ENCODE measurements at regions not wholly inside any gene's neighbourhood (a gene's known extent, or its start where the extent isn't known, plus 50 kb on each side); places are given as distances from the start of the nearest gene placed in this dataset.
"Not testable (repeated sequence)": the region's sequence is repeated elsewhere in the genome, so short reads cannot be mapped to it uniquely, and the experiment has no call there.

DNA sequence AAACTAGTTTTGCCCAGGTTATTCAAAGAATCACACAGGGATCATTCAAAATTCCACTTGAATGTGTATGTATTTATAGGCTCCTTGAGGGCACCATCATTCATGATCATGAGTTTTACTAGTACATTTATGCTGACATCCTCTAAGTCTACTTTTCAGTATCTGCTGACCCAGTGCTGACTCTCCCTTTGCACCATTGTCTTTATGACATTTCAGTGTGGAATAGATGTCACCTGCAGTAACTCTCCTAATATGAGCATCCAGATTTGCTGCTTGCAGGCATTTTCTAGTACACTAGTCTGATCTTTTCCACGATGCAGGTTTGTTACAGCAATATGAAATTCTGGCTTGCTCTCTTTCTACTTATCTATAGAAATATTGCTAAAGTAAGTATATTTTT lies 1603.5 kb downstream of the SI start:
- Histone ChIP-seq H3K9me3 (ENCODE audit: control insufficient read depth, insufficient read depth, low read length) (no peaks in the 10 kb centered on the region), H3K9ac (ENCODE audit: low read depth, low read length) (no peak overlapping the region), H3K4me1 (ENCODE audit: insufficient read depth, low read length) (no peaks in the 10 kb centered on the region), H3K36me3 (ENCODE audit: insufficient read depth, low read length) (no peaks in the 10 kb centered on the region)

DNA sequence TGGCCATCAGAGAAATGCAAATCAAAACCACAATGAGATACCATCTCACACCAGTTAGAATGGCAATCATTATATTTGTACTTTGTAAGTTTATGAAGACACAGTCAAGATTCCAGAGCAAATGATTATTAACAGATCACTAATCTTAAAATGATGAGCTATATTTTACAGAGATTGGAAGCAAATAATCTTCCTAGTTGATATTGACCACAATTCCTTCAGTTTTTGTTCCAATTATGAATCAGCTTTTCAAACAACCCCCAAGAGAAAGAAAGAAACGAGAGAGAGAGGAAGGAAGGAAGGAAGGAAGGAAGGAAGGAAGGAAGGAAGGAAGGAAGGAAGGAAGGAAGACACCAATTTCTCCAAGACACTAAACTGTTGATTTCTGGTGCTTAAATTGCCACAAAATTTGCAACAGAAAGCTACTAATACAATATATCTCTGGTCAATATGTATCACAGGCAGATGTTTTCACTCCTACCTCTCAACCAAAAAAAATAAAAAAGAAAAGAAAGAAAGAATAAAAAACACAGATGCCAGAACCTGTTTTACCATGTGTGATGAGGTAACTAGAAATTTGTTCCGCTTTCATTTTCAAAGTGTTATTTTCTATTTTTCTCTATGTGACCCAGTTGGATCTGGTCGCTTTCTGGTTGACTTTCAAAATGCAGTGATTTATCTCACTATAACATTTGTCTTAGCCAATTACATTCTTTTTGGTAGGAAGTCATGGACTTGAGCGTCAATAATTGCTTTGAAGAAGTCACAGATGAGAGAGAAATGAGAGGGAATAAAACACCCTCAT lies 1609.6 kb downstream of the SI start:
- H3K36me3 ChIP-seq (ENCODE audit: insufficient read depth, low read length), result no peaks in the 10 kb centered on the region
- no peaks in the 10 kb centered on the region for H3K9me3 ChIP-seq (ENCODE audit: control insufficient read depth, insufficient read depth, low read length)
- no peaks in the 10 kb centered on the region for H3K4me1 ChIP-seq (ENCODE audit: insufficient read depth, low read length)
- H3K9ac ChIP-seq (ENCODE audit: low read depth, low read length), result no peak overlapping the region

DNA sequence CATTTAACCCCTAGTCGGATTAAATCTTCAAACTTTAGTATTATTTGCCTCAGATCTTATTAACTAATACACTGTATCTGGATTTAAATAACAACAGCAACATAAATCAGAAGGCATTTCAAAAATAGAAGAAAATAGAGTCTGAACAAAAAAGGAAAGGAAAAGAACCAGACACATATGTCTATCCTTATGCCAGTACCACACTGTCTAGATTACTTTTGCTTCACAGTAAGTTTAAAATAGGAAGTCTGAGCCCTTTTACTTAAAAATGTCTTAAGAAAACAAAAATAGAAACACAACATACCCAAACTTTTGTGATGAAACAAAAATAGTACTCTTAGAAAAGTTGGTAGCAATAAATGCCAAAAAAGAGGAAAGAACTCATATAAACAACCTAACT lies 1615.8 kb downstream of the SI start:
- no peaks in the 10 kb centered on the region for H3K9me3 ChIP-seq (ENCODE audit: control insufficient read depth, insufficient read depth, low read length)
- H3K4me1 ChIP-seq (ENCODE audit: insufficient read depth, low read length), result no peaks in the 10 kb centered on the region
- H3K36me3 ChIP-seq (ENCODE audit: insufficient read depth, low read length), result no peaks in the 10 kb centered on the region
- H3K9ac ChIP-seq (ENCODE audit: low read depth, low read length), result no peak overlapping the region

DNA sequence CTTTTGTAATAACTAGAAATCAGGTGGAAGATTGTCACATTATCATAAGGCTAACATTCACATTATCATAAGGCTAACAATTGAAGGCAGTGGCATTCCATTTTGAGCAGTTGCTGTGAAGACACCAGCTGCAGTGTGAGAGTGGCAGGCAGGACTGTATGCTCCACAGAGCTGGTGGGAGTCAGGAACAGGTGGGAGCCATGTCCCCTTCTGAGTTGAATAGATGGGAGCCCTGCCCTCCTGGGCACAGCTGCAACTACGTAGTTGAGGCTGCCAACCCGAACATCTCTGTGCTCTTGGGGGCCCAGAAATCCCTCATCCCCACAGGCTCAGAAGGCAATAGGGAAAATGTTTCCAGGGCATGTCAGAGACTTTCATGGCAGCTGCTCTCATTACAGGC lies 1627.6 kb downstream of the SI start:
- H3K9ac ChIP-seq (ENCODE audit: low read depth, low read length), result no peak overlapping the region
- no peaks in the 10 kb centered on the region for H3K36me3 ChIP-seq (ENCODE audit: insufficient read depth, low read length)
- H3K9me3 ChIP-seq (ENCODE audit: control insufficient read depth, insufficient read depth, low read length), result peaks cover 4% of the 10 kb centered on the region; the same call in 1 of the 2 replicates
- H3K4me1 ChIP-seq (ENCODE audit: insufficient read depth, low read length), result no peaks in the 10 kb centered on the region

DNA sequence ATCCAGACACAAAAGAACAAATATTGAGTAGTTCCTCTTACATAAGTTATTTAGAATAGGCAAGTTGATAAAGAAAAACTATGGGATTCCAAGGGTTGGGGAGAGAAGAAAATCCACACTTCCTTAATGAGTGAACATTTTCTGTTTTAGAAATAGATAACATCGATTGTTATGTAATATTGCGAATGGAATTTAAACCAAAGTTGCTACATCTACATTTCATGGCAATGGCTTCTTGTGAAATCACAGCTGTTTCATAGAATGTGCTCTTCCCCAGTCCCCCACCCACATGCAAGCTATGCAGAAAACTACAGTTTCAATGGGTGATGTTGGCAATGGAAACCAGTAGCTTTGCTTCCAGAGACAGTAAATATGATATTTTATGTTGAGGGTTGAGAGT lies 1639.5 kb downstream of the SI start:
- 0 out of 2 replicates have a peak, but pooled peaks cover 3% of the 10 kb centered on the region for H3K9me3 ChIP-seq (ENCODE audit: control insufficient read depth, insufficient read depth, low read length)
- no peaks in the 10 kb centered on the region for H3K36me3 ChIP-seq (ENCODE audit: insufficient read depth, low read length)
- no peak overlapping the region for H3K9ac ChIP-seq (ENCODE audit: low read depth, low read length)
- H3K4me1 ChIP-seq (ENCODE audit: insufficient read depth, low read length), result no peaks in the 10 kb centered on the region

DNA sequence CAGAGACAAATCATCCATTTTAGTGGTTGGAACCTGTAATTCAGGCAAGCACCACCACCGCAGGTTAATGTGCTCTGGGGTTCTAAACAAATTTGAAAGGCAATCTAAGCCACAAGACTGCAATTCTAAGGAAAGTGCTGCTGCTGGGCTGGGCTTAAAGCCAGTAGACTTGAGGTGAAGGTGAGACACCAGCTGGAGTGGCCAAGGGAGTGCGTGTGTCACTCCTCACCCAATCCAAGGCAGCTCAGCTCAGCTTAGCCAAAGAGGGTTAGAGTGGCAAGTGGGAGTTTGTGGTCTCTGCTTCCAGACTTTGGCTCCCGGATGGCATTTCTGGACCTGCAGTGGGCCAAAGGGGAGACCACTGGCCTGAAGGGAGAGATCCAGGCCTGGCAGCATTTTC lies 1655.6 kb downstream of the SI start:
- Histone ChIP-seq H3K36me3 (ENCODE audit: insufficient read depth, low read length) (no peaks in the 10 kb centered on the region), H3K9ac (ENCODE audit: low read depth, low read length) (no peak overlapping the region), H3K4me1 (ENCODE audit: insufficient read depth, low read length) (no peaks in the 10 kb centered on the region), H3K9me3 (ENCODE audit: control insufficient read depth, insufficient read depth, low read length) (no peaks in the 10 kb centered on the region)

DNA sequence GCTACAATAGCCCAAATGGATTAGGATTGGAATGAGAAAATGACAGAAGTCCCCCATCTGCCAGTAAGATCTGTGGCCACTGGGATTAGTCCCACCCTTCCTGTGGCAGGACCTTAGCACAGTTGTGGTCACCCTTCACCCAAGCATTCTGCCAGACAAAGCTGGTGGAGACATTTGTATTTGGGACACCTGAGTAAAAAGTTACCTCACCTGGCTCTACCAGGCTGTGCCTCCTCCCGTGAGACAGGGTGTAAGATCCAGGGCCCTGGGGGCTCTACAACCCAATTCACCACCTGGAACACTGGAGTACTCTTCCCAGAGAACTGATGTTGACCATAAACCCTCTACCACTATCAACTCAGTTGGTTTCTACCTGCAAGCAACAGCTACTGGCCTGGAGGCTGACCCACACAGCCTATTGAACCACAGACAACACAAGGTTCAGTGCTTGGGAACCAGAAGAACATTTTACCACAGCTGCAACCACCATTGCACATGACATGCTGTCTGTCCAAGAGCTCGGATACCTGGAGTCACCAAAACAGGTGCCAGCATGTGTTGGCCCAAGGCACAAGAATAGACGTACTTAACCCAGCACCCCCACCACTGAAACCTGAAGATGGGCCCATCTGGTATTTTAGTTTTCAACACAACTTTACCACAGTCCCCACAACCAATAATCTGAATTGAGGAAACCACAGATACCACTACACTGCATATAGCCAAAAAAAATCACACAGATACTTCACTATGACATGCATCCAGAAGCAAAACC lies 1686.7 kb downstream of the SI start:
- no peak overlapping the region for H3K9ac ChIP-seq (ENCODE audit: low read depth, low read length)
- no peaks in the 10 kb centered on the region for H3K9me3 ChIP-seq (ENCODE audit: control insufficient read depth, insufficient read depth, low read length)
- H3K36me3 ChIP-seq (ENCODE audit: insufficient read depth, low read length), result no peaks in the 10 kb centered on the region
- no peaks in the 10 kb centered on the region for H3K4me1 ChIP-seq (ENCODE audit: insufficient read depth, low read length)

DNA sequence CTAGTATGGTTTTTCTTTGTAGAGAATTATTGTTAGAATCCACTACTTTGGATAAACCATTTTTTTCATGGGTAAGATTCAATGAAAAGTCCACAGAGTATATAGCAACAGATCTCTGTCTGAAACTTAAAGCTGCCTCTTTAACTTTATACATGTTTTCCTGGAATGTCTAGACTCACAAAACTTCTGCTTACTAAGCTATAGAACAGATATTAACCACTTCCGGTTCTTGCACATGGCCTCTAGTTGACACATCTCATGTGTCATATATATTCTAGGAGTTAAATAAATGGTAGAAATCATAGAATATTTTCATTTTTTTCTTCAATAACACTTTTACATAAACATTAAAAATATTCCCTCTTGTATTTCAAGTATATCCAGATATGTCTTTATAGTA lies 1693.9 kb downstream of the SI start:
- Histone ChIP-seq H3K9ac (ENCODE audit: low read depth, low read length) (no peak overlapping the region), H3K4me1 (ENCODE audit: insufficient read depth, low read length) (no peaks in the 10 kb centered on the region), H3K36me3 (ENCODE audit: insufficient read depth, low read length) (no peaks in the 10 kb centered on the region), H3K9me3 (ENCODE audit: control insufficient read depth, insufficient read depth, low read length) (no peaks in the 10 kb centered on the region)

DNA sequence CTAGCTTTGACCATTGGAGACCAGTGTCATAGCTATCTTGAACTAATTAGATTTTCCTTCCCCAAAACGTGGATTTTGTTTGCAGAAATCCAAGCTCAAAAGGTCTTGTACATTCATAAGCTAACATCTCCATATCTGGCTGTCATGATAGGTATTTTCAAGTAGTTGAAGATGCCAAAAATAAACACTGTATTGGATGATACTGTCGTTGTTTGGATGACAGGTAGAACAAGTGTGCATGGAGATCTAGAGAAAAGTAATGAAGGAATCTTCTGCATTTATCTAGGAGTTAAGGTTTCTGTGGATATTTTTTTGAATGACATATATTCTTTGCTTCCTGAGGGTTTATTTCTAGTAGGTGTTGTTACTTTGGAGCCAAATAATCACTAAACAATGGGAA lies 1696.1 kb downstream of the SI start:
- Histone ChIP-seq H3K4me1 (ENCODE audit: insufficient read depth, low read length) (no peaks in the 10 kb centered on the region), H3K9me3 (ENCODE audit: control insufficient read depth, insufficient read depth, low read length) (no peaks in the 10 kb centered on the region), H3K36me3 (ENCODE audit: insufficient read depth, low read length) (no peaks in the 10 kb centered on the region), H3K9ac (ENCODE audit: low read depth, low read length) (no peak overlapping the region)

DNA sequence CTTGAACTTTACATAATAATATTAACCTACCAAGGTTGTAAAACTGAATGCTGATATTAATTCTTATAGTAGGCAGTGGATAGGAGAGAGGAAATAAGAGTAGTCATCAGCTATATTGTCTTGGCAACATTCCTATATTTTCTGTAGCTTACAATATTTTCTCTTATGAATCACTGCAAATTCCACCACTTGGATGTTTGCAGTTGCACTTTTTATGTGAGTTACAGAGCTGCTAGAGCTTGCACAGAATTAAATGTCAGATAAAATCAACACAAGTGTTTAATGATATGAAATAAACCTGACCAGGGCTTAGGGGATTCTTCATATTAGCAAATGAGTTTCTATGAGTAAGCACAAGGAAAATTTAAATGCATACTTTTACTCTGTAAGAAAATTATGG lies 1710.1 kb downstream of the SI start:
- H3K9ac ChIP-seq (ENCODE audit: low read depth, low read length), result no peak overlapping the region
- no peaks in the 10 kb centered on the region for H3K36me3 ChIP-seq (ENCODE audit: insufficient read depth, low read length)
- no peaks in the 10 kb centered on the region for H3K4me1 ChIP-seq (ENCODE audit: insufficient read depth, low read length)
- no peaks in the 10 kb centered on the region for H3K9me3 ChIP-seq (ENCODE audit: control insufficient read depth, insufficient read depth, low read length)

DNA sequence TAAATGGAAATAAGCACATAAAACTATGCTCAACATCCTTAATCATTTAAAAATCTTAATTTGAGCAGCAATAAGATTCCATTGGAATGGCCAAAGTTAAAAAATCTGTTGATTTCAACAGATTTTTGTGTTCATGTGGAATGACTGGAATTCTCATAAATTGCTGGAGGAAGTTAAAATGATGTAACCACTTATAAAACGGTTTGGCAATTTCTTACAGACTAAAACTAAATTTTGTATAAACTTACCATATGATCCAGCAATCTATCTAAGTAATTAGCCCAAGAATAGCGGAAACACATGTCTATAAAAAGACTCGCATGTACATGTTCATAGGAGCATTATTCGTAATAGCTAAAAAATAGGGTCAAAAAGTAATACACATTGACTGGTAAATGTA lies 1713.6 kb downstream of the SI start:
- no peaks in the 10 kb centered on the region for H3K9me3 ChIP-seq (ENCODE audit: control insufficient read depth, insufficient read depth, low read length)
- H3K4me1 ChIP-seq (ENCODE audit: insufficient read depth, low read length), result no peaks in the 10 kb centered on the region
- no peak overlapping the region for H3K9ac ChIP-seq (ENCODE audit: low read depth, low read length)
- no peaks in the 10 kb centered on the region for H3K36me3 ChIP-seq (ENCODE audit: insufficient read depth, low read length)

DNA sequence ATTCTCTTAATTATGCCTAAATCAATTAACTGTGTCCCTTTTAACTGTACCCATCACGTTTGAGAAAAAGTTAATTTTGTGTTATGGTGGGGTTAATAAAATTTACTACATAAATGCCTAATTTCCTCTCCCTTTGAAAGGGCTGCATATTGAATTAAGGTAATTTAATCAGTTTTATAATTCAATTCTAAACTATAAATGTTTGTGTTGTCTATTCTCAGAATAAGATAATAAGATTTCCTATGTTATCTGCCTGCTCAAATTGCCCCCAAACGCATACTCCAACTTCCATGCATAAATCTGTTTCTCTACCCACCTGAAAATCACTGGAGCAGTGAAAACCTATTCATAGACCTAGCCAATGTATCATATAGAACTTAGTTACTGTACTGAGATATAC lies 1716.1 kb downstream of the SI start:
- Histone ChIP-seq H3K9me3 (ENCODE audit: control insufficient read depth, insufficient read depth, low read length) (no peaks in the 10 kb centered on the region), H3K4me1 (ENCODE audit: insufficient read depth, low read length) (no peaks in the 10 kb centered on the region), H3K36me3 (ENCODE audit: insufficient read depth, low read length) (no peaks in the 10 kb centered on the region), H3K9ac (ENCODE audit: low read depth, low read length) (no peak overlapping the region)

DNA sequence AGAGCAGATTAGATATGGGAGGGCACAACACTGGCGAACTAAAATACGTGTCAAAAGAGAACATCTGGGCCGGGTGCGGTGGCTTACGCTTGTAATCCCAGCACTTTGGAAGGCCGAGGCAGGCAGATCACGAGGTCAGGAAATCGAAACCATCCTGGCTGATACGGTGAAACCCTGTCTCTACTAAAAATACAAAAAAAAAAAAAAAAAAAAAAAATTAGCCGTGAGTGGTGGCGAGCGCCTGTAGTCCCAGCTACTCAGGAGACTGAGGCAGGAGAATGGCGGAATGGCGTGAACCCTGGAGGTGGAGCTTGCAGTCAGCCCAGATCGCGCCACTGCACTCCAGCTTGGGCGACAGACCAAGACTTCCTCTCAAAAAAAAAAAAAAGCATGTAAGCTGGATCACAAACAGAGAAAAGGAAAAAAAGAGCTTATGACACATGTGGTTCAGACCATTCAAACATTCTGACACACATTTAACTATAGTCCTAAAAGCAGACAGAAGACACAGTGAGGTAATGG lies 1716.9 kb downstream of the SI start:
- H3K4me1 ChIP-seq (ENCODE audit: insufficient read depth, low read length); H3K36me3 ChIP-seq (ENCODE audit: insufficient read depth, low read length); H3K9me3 ChIP-seq (ENCODE audit: control insufficient read depth, insufficient read depth, low read length); H3K9ac ChIP-seq (ENCODE audit: low read depth, low read length): not testable (repeated sequence)

DNA sequence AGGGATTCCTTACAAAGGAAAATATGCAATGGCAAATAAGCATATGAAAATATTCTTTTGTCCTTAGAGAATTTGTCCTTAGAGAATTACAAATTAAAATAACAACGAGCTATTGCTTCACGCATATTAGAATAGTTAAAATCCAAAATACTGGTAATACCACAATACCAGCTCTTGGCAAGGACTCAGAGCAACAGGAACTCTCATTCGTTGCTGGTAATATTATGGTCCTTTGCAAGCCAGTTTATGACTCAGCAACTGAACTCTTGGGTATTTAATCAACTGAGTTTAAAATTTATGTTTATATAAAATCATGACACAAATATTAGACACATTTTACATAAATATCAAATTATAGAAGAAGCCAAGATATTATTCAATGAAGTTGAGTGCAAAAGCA lies 1730.4 kb downstream of the SI start:
- Histone ChIP-seq H3K9ac (ENCODE audit: low read depth, low read length) (no peak overlapping the region), H3K36me3 (ENCODE audit: insufficient read depth, low read length) (no peaks in the 10 kb centered on the region), H3K4me1 (ENCODE audit: insufficient read depth, low read length) (no peaks in the 10 kb centered on the region; the same call in 1 of the 2 replicates), H3K9me3 (ENCODE audit: control insufficient read depth, insufficient read depth, low read length) (no peaks in the 10 kb centered on the region)

DNA sequence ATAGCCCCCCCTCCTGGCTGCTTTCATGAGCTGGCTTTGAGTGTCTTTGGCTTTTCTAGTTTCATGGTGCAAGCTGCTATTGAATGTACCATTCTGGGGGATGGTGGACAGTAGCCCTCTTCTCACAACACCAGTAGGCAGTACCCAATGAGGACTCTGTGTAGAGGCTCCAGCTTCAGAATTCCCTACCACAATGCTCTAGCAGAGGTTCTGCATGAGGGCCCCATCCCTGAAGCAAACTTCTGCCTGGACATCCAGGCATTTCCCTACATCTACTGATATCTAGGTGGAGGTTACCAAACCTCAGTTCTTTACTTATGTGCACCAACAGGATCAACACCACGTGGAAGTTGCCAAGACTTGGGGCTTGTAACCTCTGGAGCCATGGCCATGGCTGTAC lies 1742.9 kb downstream of the SI start:
- peaks cover 10% of the 10 kb centered on the region for H3K9me3 ChIP-seq (ENCODE audit: control insufficient read depth, insufficient read depth, low read length)
- H3K36me3 ChIP-seq (ENCODE audit: insufficient read depth, low read length), result no peaks in the 10 kb centered on the region
- no peak overlapping the region for H3K9ac ChIP-seq (ENCODE audit: low read depth, low read length)
- no peaks in the 10 kb centered on the region for H3K4me1 ChIP-seq (ENCODE audit: insufficient read depth, low read length)
